Panc1 (cell line): ENCODE measurements at regions not wholly inside any gene's neighbourhood (a gene's known extent, or its start where the extent isn't known, plus 50 kb on each side); places are given as distances from the start of the nearest gene placed in this dataset.

Experiments used
- ATAC-seq: fragments of 200-7000 bp; cut with Tn5 transposase; 2 replicates; pipeline ENCODE4 v1.9.1; 2020; ENCODE audit warnings: mild to moderate bottlenecking, moderate library complexity
- BruUV-seq: library from RNA; stranded (reverse); fragments of 400-500 nt; replicated peaks from 2 replicates; lab custom pipeline; 2021; lab: Mats Ljungman, UMichigan
- CTCF ChIA-PET: fragments of 300-600 bp; sonication (Branson Sonifier 250); formaldehyde crosslinking; loops from one replicate; lab custom pipeline; 2022; ENCODE audit warnings: antibody characterized with exemption; lab: Charles Lee
- POLR2A ChIA-PET: fragments of 300-600 bp; sonication (Branson Sonifier 250); formaldehyde crosslinking; loops from one replicate; lab custom pipeline; 2022; ENCODE audit warnings: antibody characterized with exemption; lab: Charles Lee
- DNase-seq: peaks from one replicate; pipeline ENCODE4 v3.0.0-alpha.2; 2010; ENCODE audit warnings: low read depth, low spot score
- H3K27ac ChIP-seq: 2 replicates; pipeline ENCODE4 v1.5.1; 2011; ENCODE audit warnings: mild to moderate bottlenecking, low read length, inconsistent platforms
- H3K27me3 ChIP-seq: fragments of 200-500 bp; sonication (Bioruptor generic); 2 replicates; pipeline ENCODE4 v1.6.0; 2014; ENCODE audit warnings: low read length, inconsistent platforms; ENCODE audit not compliant: control insufficient read depth, insufficient read depth
- H3K36me3 ChIP-seq: fragments of 200-500 bp; sonication (Bioruptor generic); 2 replicates; pipeline ENCODE4 v1.5.1; 2014; ENCODE audit warnings: inconsistent platforms, mild to moderate bottlenecking, low read length, moderate library complexity; ENCODE audit not compliant: control insufficient read depth, insufficient read depth
- H3K4me1 ChIP-seq: 2 replicates; pipeline ENCODE4 v1.5.1; 2011; ENCODE audit warnings: inconsistent platforms, mild to moderate bottlenecking, low read length, moderate library complexity; ENCODE audit not compliant: control insufficient read depth, insufficient read depth
- H3K4me3 ChIP-seq, 2 experiments: 2 replicates each; pipeline ENCODE4 v1.5.1; 2011 to 2012; ENCODE audit warnings: low read depth in 2 of 2, low read length in 2 of 2, mild to moderate bottlenecking in 2 of 2, inconsistent platforms in 1 of 2, moderate library complexity in 1 of 2
- H3K9me3 ChIP-seq: fragments of 200-500 bp; sonication (Bioruptor generic); 2 replicates; pipeline ENCODE4 v1.5.1; 2014; ENCODE audit warnings: low read depth, mild to moderate bottlenecking, inconsistent platforms, low read length, moderate library complexity; ENCODE audit not compliant: control insufficient read depth, insufficient read depth
- POLR2AphosphoS5 ChIP-seq: IDR thresholded peaks from 2 replicates; pipeline ENCODE4 v1.6.1; 2012; ENCODE audit warnings: mild to moderate bottlenecking, low read depth, low read length, moderate library complexity
- REST ChIP-seq, 2 experiments: IDR thresholded peaks; 2 replicates each; pipeline ENCODE4 v1.6.1; 2011 to 2012; ENCODE audit warnings: low read depth in 2 of 2, control low read depth in 1 of 2, low read length in 1 of 2, mild to moderate bottlenecking in 1 of 2, moderate library complexity in 1 of 2; ENCODE audit not compliant: insufficient read depth in 1 of 2
- SIN3A ChIP-seq: IDR thresholded peaks from 2 replicates; pipeline ENCODE4 v1.6.1; 2012; ENCODE audit warnings: low read depth, mild to moderate bottlenecking, low read length, moderate library complexity, borderline replicate concordance; ENCODE audit not compliant: insufficient read depth
- TCF7L2 ChIP-seq: IDR thresholded peaks from 2 replicates; pipeline ENCODE4 v1.6.1; 2011; ENCODE audit warnings: mild to moderate bottlenecking, low read depth, low read length, inconsistent platforms
- in situ Hi-C: cut with HindIII; loops from 2 replicates; pipeline ENCODE4 v1.10.0; 2016; ENCODE audit warnings: low sequenced_read_pairs, low pct_unique_long_range_greater_than_20kb
- intact Hi-C: fragments of 100-400 bp; cut with micrococcal nuclease; formaldehyde crosslinking; loops from one replicate; pipeline ENCODE4 v1.10.0; 2022; ENCODE audit not compliant: unreplicated experiment
- TF ChIP-seq, protein P1 (sequence below): fragments of 450-650 bp; IDR thresholded peaks from 2 replicates; pipeline ENCODE4 v1.5.1; 2017; ENCODE audit warnings: mild to moderate bottlenecking

GRCh38 chr4:4947721-4948120 is 71.5 kb downstream of the CYTL1 start:
- Histone ChIP-seq H3K27me3 (no peaks in the 10 kb centered on the region), H3K9me3 (no peaks in the 10 kb centered on the region), H3K4me3 (no peak overlapping the region), H3K27ac (no peak overlapping the region), H3K4me1 (no peaks in the 10 kb centered on the region), H3K36me3 (no peaks in the 10 kb centered on the region)
- BruUV-seq, result no TSS peak
- DNase-seq (no peak), ATAC-seq (no peak)
- ChIA-PET POLR2A (no interaction called here), CTCF (no interaction called here)
- TF ChIP-seq, protein P1, sequence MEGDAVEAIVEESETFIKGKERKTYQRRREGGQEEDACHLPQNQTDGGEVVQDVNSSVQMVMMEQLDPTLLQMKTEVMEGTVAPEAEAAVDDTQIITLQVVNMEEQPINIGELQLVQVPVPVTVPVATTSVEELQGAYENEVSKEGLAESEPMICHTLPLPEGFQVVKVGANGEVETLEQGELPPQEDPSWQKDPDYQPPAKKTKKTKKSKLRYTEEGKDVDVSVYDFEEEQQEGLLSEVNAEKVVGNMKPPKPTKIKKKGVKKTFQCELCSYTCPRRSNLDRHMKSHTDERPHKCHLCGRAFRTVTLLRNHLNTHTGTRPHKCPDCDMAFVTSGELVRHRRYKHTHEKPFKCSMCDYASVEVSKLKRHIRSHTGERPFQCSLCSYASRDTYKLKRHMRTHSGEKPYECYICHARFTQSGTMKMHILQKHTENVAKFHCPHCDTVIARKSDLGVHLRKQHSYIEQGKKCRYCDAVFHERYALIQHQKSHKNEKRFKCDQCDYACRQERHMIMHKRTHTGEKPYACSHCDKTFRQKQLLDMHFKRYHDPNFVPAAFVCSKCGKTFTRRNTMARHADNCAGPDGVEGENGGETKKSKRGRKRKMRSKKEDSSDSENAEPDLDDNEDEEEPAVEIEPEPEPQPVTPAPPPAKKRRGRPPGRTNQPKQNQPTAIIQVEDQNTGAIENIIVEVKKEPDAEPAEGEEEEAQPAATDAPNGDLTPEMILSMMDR, result no peak
- no peak for TF ChIP-seq POLR2AphosphoS5
- no peak for TF ChIP-seq SIN3A
- no peak for TF ChIP-seq TCF7L2
- TF ChIP-seq REST (IDR thresholded peaks at IDR 0.05; ENCODE audit: insufficient read depth in 1 of 2, low read depth in 2 of 2, low read length in 1 of 2), result no peak
- intact Hi-C loops, result no loop called here
- in situ Hi-C loops, result no loop called here

GRCh38 chr4:4948370-4948769 is 70.9 kb downstream of the CYTL1 start:
- TF ChIP-seq REST (IDR thresholded peaks at IDR 0.05; ENCODE audit: insufficient read depth in 1 of 2, low read depth in 2 of 2, low read length in 1 of 2), result no peak
- no peak for TF ChIP-seq SIN3A
- no peak for TF ChIP-seq TCF7L2
- TF ChIP-seq, protein P1, result no peak
- TF ChIP-seq POLR2AphosphoS5, result no peak
- Histone ChIP-seq H3K4me3 (no peak overlapping the region), H3K9me3 (no peaks in the 10 kb centered on the region), H3K27ac (no peak overlapping the region), H3K4me1 (no peaks in the 10 kb centered on the region), H3K27me3 (no peaks in the 10 kb centered on the region), H3K36me3 (no peaks in the 10 kb centered on the region)
- BruUV-seq, result no TSS peak
- in situ Hi-C loops, result no loop called here
- POLR2A ChIA-PET, result no interaction called here
- CTCF ChIA-PET, result no interaction called here
- intact Hi-C loops, result no loop called here
- ATAC-seq (no peak), DNase-seq (no peak)
